Heart left ventricle (tissue), 16 donors: ENCODE measurements at regions not wholly inside any gene's neighbourhood (a gene's known extent, or its start where the extent isn't known, plus 50 kb on each side); places are given as distances from the start of the nearest gene placed in this dataset.
A peak's percentile ranks its signal among the peaks of the same experiment; 100 is the strongest.

ENCODE experiments used
- ATAC-seq, 4 donors: fragments of 200-7000 bp; cut with Tn5 transposase; one replicate each; pipeline ENCODE4 v1.9.1; 2020 to 2022; ENCODE audit warnings: moderate library complexity in 4 of 4, mild to moderate bottlenecking in 3 of 4, moderate number of reproducible peaks in 1 of 4
- DNase-seq, 5 donors: peaks; one replicate each; pipeline ENCODE4 v3.0.0-alpha.2; 2020
- H3K27ac ChIP-seq, 12 donors: fragments of 200-600 bp; sonication (generic) in 4 of 12; one replicate each; pipeline versions ENCODE4 v1.5.0 to v1.8.0; 2016 to 2022; ENCODE audit warnings: mild to moderate bottlenecking in 2 of 12
- H3K27me3 ChIP-seq, 9 donors: fragments of 200-600 bp; sonication (generic) in 2 of 9; one replicate each; pipeline versions ENCODE4 v1.5.1 to v1.8.0; 2016 to 2022; ENCODE audit warnings: mild to moderate bottlenecking in 3 of 9
- H3K36me3 ChIP-seq, 9 donors: fragments of 200-600 bp; sonication (generic) in 2 of 9; one replicate each; pipeline versions ENCODE4 v1.5.0 to v1.8.0; 2018 to 2022; ENCODE audit warnings: mild to moderate bottlenecking in 2 of 9
- H3K4me1 ChIP-seq, 12 donors: fragments of 200-600 bp; sonication (generic) in 4 of 12; one replicate each; pipeline versions ENCODE4 v1.5.0 to v1.8.0; 2016 to 2022; ENCODE audit warnings: mild to moderate bottlenecking in 3 of 12
- H3K4me3 ChIP-seq, 12 donors: fragments of 200-600 bp; sonication (generic) in 4 of 12; one replicate each; pipeline versions ENCODE4 v1.5.0 to v1.8.0; 2017 to 2022; ENCODE audit warnings: mild to moderate bottlenecking in 9 of 12, moderate library complexity in 4 of 12
- H3K9me3 ChIP-seq, 12 donors: fragments of 200-600 bp; sonication (generic) in 4 of 12; one replicate each; pipeline versions ENCODE4 v1.5.0 to v1.8.0; 2016 to 2022; ENCODE audit warnings: mild to moderate bottlenecking in 1 of 12
- POLR2A ChIP-seq, 2 donors: fragments of 450-650 bp; IDR thresholded peaks; one replicate each; pipeline ENCODE4 v1.6.1; 2017; ENCODE audit warnings: antibody characterized with exemption in 2 of 2, mild to moderate bottlenecking in 2 of 2, moderate library complexity in 2 of 2
- WGBS, 4 donors: extraction: QIAGEN DNeasy Blood & Tissue Kit in 2 of 4; methylation state at CpG; one replicate each; pipeline versions ENCODE4 v1.1.5 to v1.1.7; 2013 to 2018; 5-methylcytosine and 5-hydroxymethylcytosine counted together
- intact Hi-C, 10 donors: fragments of 100-400 bp; cut with DNase I; formaldehyde crosslinking; loops; one replicate each; pipeline versions ENCODE4 v1.11.1 to v1.14.2; 2022
- TF ChIP-seq, protein P1 (sequence below), 12 donors: fragments of 200-600 bp; sonication (generic) in 4 of 12; IDR thresholded peaks; one replicate each; pipeline versions ENCODE4 v1.5.0 to v1.8.0; 2018 to 2022; ENCODE audit warnings: antibody characterized with exemption in 12 of 12, mild to moderate bottlenecking in 5 of 12
- donor health status: ischemic (EF 13 %, LVEDD 7.1; RV severe dilation, severe dysfunction).
- donor health status: healthy with polysubstance abuse.
- donor health status: DM: no; HTN: yes; CAD: no.
- donor health status: DM: no; HTN: no; CAD: no.
- donor health status: ischemic (EF 25% LVEDD 6.9; RV normal size, moderate dysfunction).
- donor health status: ischemic (EF 25% LVEDD 5.7; RV mildly dilated, moderate dysfunction).
- donor health status: healthy.
- donor health status: DM: yes; HTN: yes; CAD: no.
- donor health status: ischemic (EF 35%, LVEDD 5.7; RV mildly dilated, moderate dysfunction).
- donor health status: nonischemic (EF 11% LVEDD 7.7; RV severe dilation, severe dysfunction).
- donor health status: DM: yes; HTN: yes; CAD: no.
- donor health status: PGD.
- donor health status: ischemic (EF 29% LVEDD 5.4; RV normal size, mild dysfunction).
- donor health status: nonischemic (EF 23%, LVEDD 6.1; RV moderate dilation, normal function).

DNA sequence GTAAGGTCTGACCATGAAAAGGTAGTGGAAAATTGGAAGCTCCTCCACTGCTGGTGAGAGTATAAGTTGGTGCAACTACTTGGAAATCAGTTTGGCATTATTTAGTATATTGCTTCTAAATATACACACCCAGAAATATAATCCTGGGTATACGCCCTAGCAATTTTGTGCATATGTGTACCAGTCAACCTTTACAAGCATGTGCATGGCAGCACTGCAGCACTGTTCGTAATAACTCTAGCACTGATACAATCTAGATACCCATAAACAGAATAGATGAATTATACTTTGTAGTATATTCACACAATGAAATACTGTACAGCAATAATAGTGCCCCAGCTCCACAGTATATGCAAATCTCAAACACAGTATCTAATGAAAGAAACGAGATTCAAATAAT lies 265.9 kb downstream of the EMP1 start:
- DNase-seq (no peak), ATAC-seq (no peak)
- Histone ChIP-seq H3K9me3 (no peaks in the 10 kb centered on the region), H3K36me3 (no peaks in the 10 kb centered on the region), H3K27me3 (no peaks in the 10 kb centered on the region), H3K4me3 (no peak overlapping the region), H3K4me1 (no peaks in the 10 kb centered on the region), H3K27ac (no peak overlapping the region)
- intact Hi-C loops, result no loop called here
- TF ChIP-seq, protein P1, sequence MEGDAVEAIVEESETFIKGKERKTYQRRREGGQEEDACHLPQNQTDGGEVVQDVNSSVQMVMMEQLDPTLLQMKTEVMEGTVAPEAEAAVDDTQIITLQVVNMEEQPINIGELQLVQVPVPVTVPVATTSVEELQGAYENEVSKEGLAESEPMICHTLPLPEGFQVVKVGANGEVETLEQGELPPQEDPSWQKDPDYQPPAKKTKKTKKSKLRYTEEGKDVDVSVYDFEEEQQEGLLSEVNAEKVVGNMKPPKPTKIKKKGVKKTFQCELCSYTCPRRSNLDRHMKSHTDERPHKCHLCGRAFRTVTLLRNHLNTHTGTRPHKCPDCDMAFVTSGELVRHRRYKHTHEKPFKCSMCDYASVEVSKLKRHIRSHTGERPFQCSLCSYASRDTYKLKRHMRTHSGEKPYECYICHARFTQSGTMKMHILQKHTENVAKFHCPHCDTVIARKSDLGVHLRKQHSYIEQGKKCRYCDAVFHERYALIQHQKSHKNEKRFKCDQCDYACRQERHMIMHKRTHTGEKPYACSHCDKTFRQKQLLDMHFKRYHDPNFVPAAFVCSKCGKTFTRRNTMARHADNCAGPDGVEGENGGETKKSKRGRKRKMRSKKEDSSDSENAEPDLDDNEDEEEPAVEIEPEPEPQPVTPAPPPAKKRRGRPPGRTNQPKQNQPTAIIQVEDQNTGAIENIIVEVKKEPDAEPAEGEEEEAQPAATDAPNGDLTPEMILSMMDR (IDR thresholded peaks at IDR 0.05), result no peak
- TF ChIP-seq POLR2A (IDR thresholded peaks at IDR 0.05), result no peak
- 89 to 95% (median 93%) methylated on average over 3 of the region's 3 CpGs for WGBS, 4 donors

DNA sequence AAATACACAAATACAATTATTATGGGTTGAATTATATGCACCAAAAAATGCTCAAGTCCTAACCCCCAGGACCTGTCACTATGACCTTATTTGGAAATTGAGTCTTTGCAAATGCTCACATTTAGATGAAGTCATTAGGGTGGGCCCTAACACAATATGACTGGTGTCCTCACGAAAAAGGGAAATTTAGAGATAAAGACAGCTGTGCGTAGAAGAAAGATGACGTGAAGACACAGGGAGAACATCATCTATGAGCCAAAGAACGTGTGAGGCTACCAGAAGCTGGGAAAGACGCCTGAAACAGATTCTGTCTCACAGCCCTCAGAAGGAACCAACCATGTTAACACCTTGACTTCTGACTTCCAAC lies 259.2 kb downstream of the EMP1 start:
- no peaks in the 10 kb centered on the region for H3K9me3 ChIP-seq
- no peak for DNase-seq
- no peaks in the 10 kb centered on the region for H3K27me3 ChIP-seq
- H3K4me3 ChIP-seq, result no peak overlapping the region
- 66 to 73% (median 71%) methylated on average over 5 of the region's 5 CpGs for WGBS, 4 donors
- no peaks in the 10 kb centered on the region for H3K36me3 ChIP-seq
- intact Hi-C loops, result no loop called here
- ATAC-seq, result peak in 2 of 4 donors; percentile 36 to 47
- no peak overlapping the region for H3K27ac ChIP-seq
- no peaks in the 10 kb centered on the region for H3K4me1 ChIP-seq
- TF ChIP-seq POLR2A (IDR thresholded peaks at IDR 0.05), result no peak
- TF ChIP-seq, protein P1 (IDR thresholded peaks at IDR 0.05), result no peak

DNA sequence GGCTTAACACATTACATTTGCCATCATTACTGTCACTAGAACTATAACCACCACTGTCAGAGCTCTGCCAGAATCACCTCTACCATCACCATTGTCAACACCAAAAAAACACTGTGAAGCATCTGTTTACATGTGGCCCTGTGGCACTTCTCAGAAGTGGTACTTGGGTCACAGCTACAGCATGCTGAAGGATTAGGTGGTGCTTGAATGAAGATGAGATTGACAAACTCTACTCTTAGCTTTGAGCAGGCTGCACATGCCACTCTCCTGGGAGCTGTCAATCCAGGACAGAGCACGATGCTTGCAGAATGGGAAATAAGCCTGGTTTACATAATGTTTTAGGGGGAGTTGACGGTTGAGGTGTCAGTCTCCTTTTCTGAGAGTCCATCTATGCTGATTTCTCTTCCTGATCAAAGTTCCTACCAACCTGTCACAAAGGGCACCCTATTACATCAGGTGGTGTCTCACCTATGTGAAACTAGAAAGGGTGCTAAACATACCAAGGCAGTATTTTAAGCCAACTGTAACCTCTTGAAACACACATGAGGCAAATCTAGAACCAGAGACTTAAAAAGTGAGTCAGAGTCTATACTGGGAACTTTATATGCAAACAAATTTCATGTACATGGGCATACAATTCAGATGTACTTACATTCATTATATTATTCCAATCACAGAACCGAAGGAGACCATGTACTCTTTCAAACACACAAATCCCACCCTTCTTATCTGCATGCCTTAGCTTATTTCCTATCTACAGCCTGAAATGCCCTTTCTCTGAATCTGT lies 258.7 kb downstream of the EMP1 start:
- Histone ChIP-seq H3K4me3 (no peak overlapping the region), H3K27ac (no peak overlapping the region), H3K27me3 (no peaks in the 10 kb centered on the region), H3K9me3 (no peaks in the 10 kb centered on the region), H3K36me3 (no peaks in the 10 kb centered on the region), H3K4me1 (no peaks in the 10 kb centered on the region)
- ATAC-seq, result no peak
- TF ChIP-seq POLR2A (IDR thresholded peaks at IDR 0.05), result no peak
- TF ChIP-seq, protein P1 (IDR thresholded peaks at IDR 0.05), result no peak
- intact Hi-C loops, result no loop called here
- no peak for DNase-seq
- 68 to 74% (median 70%) methylated on average over 3 of the region's 3 CpGs for WGBS, 4 donors

DNA sequence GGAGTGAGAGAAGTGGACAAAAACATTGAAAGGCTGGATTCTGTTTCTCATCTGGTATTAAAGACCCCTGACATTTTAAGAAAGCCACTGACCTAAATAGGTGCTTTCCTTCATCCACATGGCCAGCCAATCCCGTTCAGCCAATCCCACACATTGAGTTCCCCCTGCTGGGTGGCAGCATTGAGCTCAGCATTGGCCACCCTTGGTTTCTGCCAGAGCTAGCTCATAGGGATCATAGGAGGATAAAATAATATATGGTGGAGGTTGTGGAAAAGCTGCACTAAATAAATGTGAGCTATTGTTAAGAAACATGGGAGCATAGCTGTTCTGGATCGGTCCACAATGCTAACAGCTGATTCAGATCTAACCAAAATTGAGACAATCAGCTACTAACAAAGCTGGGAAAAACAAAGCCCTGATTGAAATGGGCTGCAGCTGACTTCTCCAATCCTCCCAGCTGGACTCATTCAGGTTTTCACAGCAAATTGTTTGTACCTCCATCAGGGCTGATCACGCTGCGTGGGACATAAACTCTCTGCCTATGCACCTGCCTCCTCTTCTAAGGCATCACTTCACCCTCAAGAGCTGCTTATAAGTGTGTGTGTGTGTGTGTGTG lies 256.5 kb downstream of the EMP1 start:
- ATAC-seq, result no peak
- Histone ChIP-seq H3K9me3 (no peaks in the 10 kb centered on the region), H3K27ac (no peak overlapping the region), H3K4me1 (no peaks in the 10 kb centered on the region), H3K27me3 (peaks cover 0 to 8% (median 0%) of the 10 kb centered on the region in 9 donors), H3K36me3 (no peaks in the 10 kb centered on the region), H3K4me3 (no peak overlapping the region)
- WGBS, 4 donors, result 79 to 92% (median 84%) methylated on average over 4 of the region's 4 CpGs
- intact Hi-C loops, result no loop called here
- no peak for TF ChIP-seq POLR2A (IDR thresholded peaks at IDR 0.05)
- TF ChIP-seq, protein P1 (IDR thresholded peaks at IDR 0.05), result no peak
- DNase-seq, result no peak
